ENCODE measurements at regions not wholly inside any gene's neighbourhood (a gene's known extent, or its start where the extent isn't known, plus 50 kb on each side); places are given as distances from the start of the nearest gene placed in this dataset.
"Not testable (repeated sequence)": the region's sequence is repeated elsewhere in the genome, so short reads cannot be mapped to it uniquely, and the experiment has no call there.

GRCh38 chr9:41064125-41064795 lies 64.2 kb downstream of the FOXD4L6 start:
- not testable (repeated sequence) for TF ChIP-seq EZH2 (IDR thresholded peaks at IDR 0.05; ENCODE audit: low read length)
- TF ChIP-seq, protein P1, sequence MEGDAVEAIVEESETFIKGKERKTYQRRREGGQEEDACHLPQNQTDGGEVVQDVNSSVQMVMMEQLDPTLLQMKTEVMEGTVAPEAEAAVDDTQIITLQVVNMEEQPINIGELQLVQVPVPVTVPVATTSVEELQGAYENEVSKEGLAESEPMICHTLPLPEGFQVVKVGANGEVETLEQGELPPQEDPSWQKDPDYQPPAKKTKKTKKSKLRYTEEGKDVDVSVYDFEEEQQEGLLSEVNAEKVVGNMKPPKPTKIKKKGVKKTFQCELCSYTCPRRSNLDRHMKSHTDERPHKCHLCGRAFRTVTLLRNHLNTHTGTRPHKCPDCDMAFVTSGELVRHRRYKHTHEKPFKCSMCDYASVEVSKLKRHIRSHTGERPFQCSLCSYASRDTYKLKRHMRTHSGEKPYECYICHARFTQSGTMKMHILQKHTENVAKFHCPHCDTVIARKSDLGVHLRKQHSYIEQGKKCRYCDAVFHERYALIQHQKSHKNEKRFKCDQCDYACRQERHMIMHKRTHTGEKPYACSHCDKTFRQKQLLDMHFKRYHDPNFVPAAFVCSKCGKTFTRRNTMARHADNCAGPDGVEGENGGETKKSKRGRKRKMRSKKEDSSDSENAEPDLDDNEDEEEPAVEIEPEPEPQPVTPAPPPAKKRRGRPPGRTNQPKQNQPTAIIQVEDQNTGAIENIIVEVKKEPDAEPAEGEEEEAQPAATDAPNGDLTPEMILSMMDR (optimal IDR thresholded peaks at IDR 0.05 in 1 of 3, IDR thresholded peaks at IDR 0.05 in 1 of 3, conservative IDR thresholded peaks at IDR 0.05 in 1 of 3; ENCODE audit: extremely low read depth in 1 of 3, insufficient read depth in 2 of 3, low read length in 3 of 3), result not testable (repeated sequence)
